HCT116 (cell line): ENCODE measurements at regions not wholly inside any gene's neighbourhood (a gene's known extent, or its start where the extent isn't known, plus 50 kb on each side); places are given as distances from the start of the nearest gene placed in this dataset.
"Not testable (repeated sequence)": the region's sequence is repeated elsewhere in the genome, so short reads cannot be mapped to it uniquely, and the experiment has no call there.

Experiments used
- ATAC-seq: fragments of 200-7000 bp; cut with Tn5 transposase; 2 replicates; pipeline ENCODE4 v1.9.1; 2020; ENCODE audit warnings: mild to moderate bottlenecking, moderate library complexity
- BruUV-seq: library from RNA; stranded (reverse); fragments of 400-500 nt; replicated peaks from 2 replicates; lab custom pipeline; 2021; lab: Mats Ljungman, UMichigan
- CTCF ChIA-PET: fragments of 300-600 bp; sonication (Branson Sonifier 250); formaldehyde crosslinking; loops from one replicate; lab custom pipeline; 2021; ENCODE audit warnings: antibody characterized with exemption; lab: Charles Lee
- POLR2A ChIA-PET: fragments of 300-600, 350-600 bp; sonication (Branson Sonifier 250); formaldehyde crosslinking; loops from one replicate; lab custom pipeline; 2021; ENCODE audit warnings: antibody characterized with exemption; lab: Charles Lee
- RAD21 ChIA-PET, 2 experiments: fragments of 300-600 bp; sonication (Branson Sonifier 250); formaldehyde crosslinking; loops; one replicate each; lab custom pipeline; 2023; ENCODE audit warnings: low total read pairs in 2 of 2; ENCODE audit not compliant: uncharacterized antibody in 2 of 2, unreplicated experiment in 2 of 2, low non-redundant PET in 1 of 2; lab: Charles Lee
- DNase-seq: peaks from one replicate; pipeline ENCODE4 v3.0.0-alpha.2; 2010; ENCODE audit warnings: low read depth, low spot score
- H2AFZ ChIP-seq: fragments of 200-600 bp; shearing (Covaris generic), sonication (generic); 2 replicates; pipeline ENCODE4 v1.6.1; 2017; ENCODE audit warnings: low read depth, mixed run types, mixed read lengths, antibody characterized with exemption, low read length; ENCODE audit not compliant: poor library complexity, severe bottlenecking
- H3K27ac ChIP-seq: 2 replicates; pipeline ENCODE4 v1.5.1; 2012; ENCODE audit warnings: low read depth, low read length
- H3K27me3 ChIP-seq: fragments of 200-600 bp; sonication (generic); 2 replicates; pipeline ENCODE4 v1.6.1; 2016; ENCODE audit warnings: mixed run types, low read length, mixed read lengths; ENCODE audit not compliant: insufficient read depth
- H3K36me3 ChIP-seq, 2 experiments: fragments of 200-500 bp in 1 of 2; fragments of 200-600 bp in 1 of 2; sonication (Bioruptor generic) in 1 of 2; sonication (generic) in 1 of 2; 2 replicates each; pipeline versions ENCODE4 v1.5.1 to v1.6.1; 2014 to 2016; ENCODE audit warnings: low read length in 2 of 2, inconsistent platforms in 1 of 2, mixed read lengths in 1 of 2, mixed run types in 1 of 2; ENCODE audit not compliant: insufficient read depth in 2 of 2, control insufficient read depth in 1 of 2
- H3K4me1 ChIP-seq, 2 experiments: fragments of 200-600 bp in 1 of 2; sonication (generic) in 1 of 2; 2 replicates each; pipeline versions ENCODE4 v1.5.1 to v1.6.1; 2012 to 2017; ENCODE audit warnings: low read length in 2 of 2, inconsistent platforms in 1 of 2, mild to moderate bottlenecking in 1 of 2, mixed read lengths in 1 of 2, mixed run types in 1 of 2, moderate library complexity in 1 of 2; ENCODE audit not compliant: insufficient read depth in 2 of 2, control insufficient read depth in 1 of 2
- H3K4me2 ChIP-seq: fragments of 200-600 bp; sonication (generic); 2 replicates; pipeline ENCODE4 v1.6.1; 2017; ENCODE audit warnings: mixed run types, low read length, mixed read lengths
- H3K4me3 ChIP-seq, 2 experiments: fragments of 200-600 bp in 1 of 2; sonication (generic) in 1 of 2; replicated peaks in 1 of 2; 2 replicates each; pipeline ENCODE4 v1.5.1; 2011 to 2016; ENCODE audit warnings: low read length in 2 of 2, control low read depth in 1 of 2, low read depth in 1 of 2, mild to moderate bottlenecking in 1 of 2, mixed read lengths in 1 of 2, mixed run types in 1 of 2
- H3K79me2 ChIP-seq: fragments of 200-600 bp; sonication (generic); 2 replicates; pipeline ENCODE4 v1.6.1; 2017; ENCODE audit warnings: mild to moderate bottlenecking, mixed run types, low read length, moderate library complexity, mixed read lengths; ENCODE audit not compliant: insufficient read depth
- H3K9ac ChIP-seq: fragments of 200-600 bp; sonication (generic); 2 replicates; pipeline ENCODE4 v1.6.1; 2016; ENCODE audit warnings: low read length, mixed read lengths
- H3K9me2 ChIP-seq: fragments of 200-600 bp; sonication (generic), shearing (Covaris generic); 2 replicates; pipeline ENCODE4 v1.6.1; 2017; ENCODE audit warnings: mixed run types, mild to moderate bottlenecking, moderate library complexity; ENCODE audit not compliant: insufficient read depth
- H3K9me3 ChIP-seq, 2 experiments: fragments of 200-500 bp in 1 of 2; fragments of 200-600 bp in 1 of 2; sonication (Bioruptor generic) in 1 of 2; sonication (generic) in 1 of 2; 2 replicates each; pipeline ENCODE4 v1.6.1; 2014 to 2017; ENCODE audit warnings: low read length in 2 of 2, mixed read lengths in 2 of 2, inconsistent platforms in 1 of 2, low read depth in 1 of 2, mild to moderate bottlenecking in 1 of 2, mixed run types in 1 of 2, moderate library complexity in 1 of 2; ENCODE audit not compliant: control insufficient read depth in 1 of 2, insufficient read depth in 1 of 2
- H4K20me1 ChIP-seq: fragments of 200-600 bp; sonication (generic), shearing (Covaris generic); 2 replicates; pipeline ENCODE4 v1.6.1; 2017; ENCODE audit warnings: mixed run types, mild to moderate bottlenecking, moderate library complexity; ENCODE audit not compliant: insufficient read depth
- CBX3 ChIP-seq: IDR thresholded peaks from 2 replicates; pipeline ENCODE4 v1.6.1; 2012; ENCODE audit warnings: low read depth
- CEBPB ChIP-seq: IDR thresholded peaks from 2 replicates; pipeline ENCODE4 v1.6.1; 2012; ENCODE audit warnings: low read depth
- EZH2 ChIP-seq: fragments of 200-600 bp; sonication (generic); IDR thresholded peaks from 2 replicates; pipeline ENCODE4 v1.6.1; 2017; ENCODE audit warnings: antibody characterized with exemption, mixed run types
- FOSL1 ChIP-seq: IDR thresholded peaks from 2 replicates; pipeline ENCODE4 v1.6.1; 2012; ENCODE audit warnings: low read depth
- JUND ChIP-seq: IDR thresholded peaks from 2 replicates; pipeline ENCODE4 v1.6.1; 2012
- POLR2A ChIP-seq: IDR thresholded peaks from 2 replicates; pipeline ENCODE4 v1.7.0; 2011; ENCODE audit warnings: borderline replicate concordance; ENCODE audit not compliant: insufficient read depth, insufficient read length; ENCODE audit errors: extremely low read depth
- POLR2AphosphoS5 ChIP-seq: IDR thresholded peaks from 2 replicates; pipeline ENCODE4 v1.6.1; 2011; ENCODE audit warnings: mild to moderate bottlenecking, low read depth, low read length, moderate library complexity
- RAD21 ChIP-seq: IDR thresholded peaks from 2 replicates; pipeline ENCODE4 v1.6.1; 2012; ENCODE audit warnings: low read depth, mild to moderate bottlenecking
- SP1 ChIP-seq: IDR thresholded peaks from 2 replicates; pipeline ENCODE4 v1.6.1; 2012; ENCODE audit warnings: low read depth
- SRF ChIP-seq: IDR thresholded peaks from 2 replicates; pipeline ENCODE4 v1.6.1; 2012; ENCODE audit warnings: low read depth
- TCF7L2 ChIP-seq: IDR thresholded peaks from 2 replicates; pipeline ENCODE4 v1.7.0; 2011; ENCODE audit warnings: borderline replicate concordance, inconsistent platforms; ENCODE audit not compliant: insufficient read depth, insufficient read length; ENCODE audit errors: extremely low read depth
- YY1 ChIP-seq: IDR thresholded peaks from 2 replicates; pipeline ENCODE4 v1.6.1; 2011; ENCODE audit warnings: low read length, low read depth, moderate library complexity, mild to moderate bottlenecking; ENCODE audit not compliant: insufficient replicate concordance; ENCODE audit errors: extremely low read depth
- ZFX ChIP-seq: fragments of 450-650 bp; IDR thresholded peaks from 2 replicates; pipeline ENCODE4 v1.6.1; 2017
- intact Hi-C: fragments of 100-400 bp; cut with micrococcal nuclease; formaldehyde crosslinking; loops from 2 replicates; pipeline ENCODE4 v1.10.0; 2022
- TF ChIP-seq, protein P1 (sequence below), 3 experiments: fragments of 200-600 bp in 1 of 3; sonication (generic) in 1 of 3; IDR thresholded peaks in 2 of 3; conservative IDR thresholded peaks in 1 of 3; 2 replicates each; pipeline ENCODE4 v1.5.1; 2012 to 2017; ENCODE audit warnings: low read depth in 2 of 3, low read length in 2 of 3, antibody characterized with exemption in 1 of 3, borderline replicate concordance in 1 of 3, control low read depth in 1 of 3, mild to moderate bottlenecking in 1 of 3, mixed read lengths in 1 of 3, mixed run types in 1 of 3, moderate library complexity in 1 of 3; ENCODE audit not compliant: insufficient read depth in 1 of 3
- TF ChIP-seq, protein P2 (sequence below): IDR thresholded peaks from 2 replicates; pipeline ENCODE4 v1.6.1; 2011; ENCODE audit warnings: mild to moderate bottlenecking, low read length, moderate library complexity; ENCODE audit not compliant: insufficient replicate concordance; ENCODE audit errors: extremely low read depth
- TF ChIP-seq, protein P3 (sequence below): IDR thresholded peaks from 2 replicates; pipeline ENCODE4 v1.6.1; 2012

DNA sequence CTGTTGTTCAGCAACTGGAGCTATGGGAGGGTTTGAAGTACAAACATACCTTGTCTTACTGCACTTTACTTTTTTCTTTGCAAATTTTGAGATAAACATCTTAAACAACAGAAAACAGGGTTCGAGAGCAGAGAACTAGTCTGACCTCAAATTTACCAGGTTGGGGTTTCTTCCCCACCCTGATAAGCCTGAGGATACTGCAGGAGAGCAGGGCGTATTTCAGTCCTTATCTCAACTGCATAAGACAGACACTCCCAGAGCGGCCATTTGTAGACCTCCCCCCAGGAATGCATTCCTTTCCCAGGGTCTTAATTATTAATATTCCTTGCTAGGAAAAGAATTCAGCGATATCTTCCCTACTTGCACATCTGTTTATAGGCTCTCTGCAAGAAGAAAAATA is 242.1 kb upstream of the DDHD1 start:
- intact Hi-C loops, RAD21 ChIA-PET, CTCF ChIA-PET: not testable (repeated sequence)

GRCh38 chr14:53391631-53392285 is 238.6 kb upstream of the DDHD1 start:
- POLR2A ChIA-PET = no interaction called here
- Histone ChIP-seq H2AFZ (peak overlapping the region; percentile 59), H3K36me3 (no peaks in the 10 kb centered on the region), H3K9me3 (peaks cover 0 to 7% of the 10 kb centered on the region in 2 experiments; a peak in 1 of 4 replicates), H3K4me2 (peak overlapping the region; percentile 70), H3K9ac (peak overlapping the region; percentile 34; the same call in 1 of the 2 replicates), H3K4me1 (peaks cover 27 to 46% of the 10 kb centered on the region in 2 experiments; a peak in 3 of 4 replicates)
- ATAC-seq (peak; percentile 89), DNase-seq (peak; percentile 88)
- TSS peak; percentile 59 for BruUV-seq
- RAD21 ChIA-PET = no interaction called here
- intact Hi-C loops = no loop called here
- TF ChIP-seq JUND (peak; percentile 55), POLR2AphosphoS5 (no peak), TCF7L2 (peak; percentile 95), EZH2 (no peak), CEBPB (peak; percentile 2; the same call in 1 of the 2 replicates), SRF (0 out of 2 replicates have a peak, but pooled peaks have one; percentile 15), ZFX (peak; percentile 30; the same call in 1 of the 2 replicates), POLR2A (no peak), YY1 (peak; percentile 23), FOSL1 (peak; percentile 55), CBX3 (no peak), SP1 (peak; percentile 61), RAD21 (peak; percentile 19; the same call in 1 of the 2 replicates)
- TF ChIP-seq, protein P1, sequence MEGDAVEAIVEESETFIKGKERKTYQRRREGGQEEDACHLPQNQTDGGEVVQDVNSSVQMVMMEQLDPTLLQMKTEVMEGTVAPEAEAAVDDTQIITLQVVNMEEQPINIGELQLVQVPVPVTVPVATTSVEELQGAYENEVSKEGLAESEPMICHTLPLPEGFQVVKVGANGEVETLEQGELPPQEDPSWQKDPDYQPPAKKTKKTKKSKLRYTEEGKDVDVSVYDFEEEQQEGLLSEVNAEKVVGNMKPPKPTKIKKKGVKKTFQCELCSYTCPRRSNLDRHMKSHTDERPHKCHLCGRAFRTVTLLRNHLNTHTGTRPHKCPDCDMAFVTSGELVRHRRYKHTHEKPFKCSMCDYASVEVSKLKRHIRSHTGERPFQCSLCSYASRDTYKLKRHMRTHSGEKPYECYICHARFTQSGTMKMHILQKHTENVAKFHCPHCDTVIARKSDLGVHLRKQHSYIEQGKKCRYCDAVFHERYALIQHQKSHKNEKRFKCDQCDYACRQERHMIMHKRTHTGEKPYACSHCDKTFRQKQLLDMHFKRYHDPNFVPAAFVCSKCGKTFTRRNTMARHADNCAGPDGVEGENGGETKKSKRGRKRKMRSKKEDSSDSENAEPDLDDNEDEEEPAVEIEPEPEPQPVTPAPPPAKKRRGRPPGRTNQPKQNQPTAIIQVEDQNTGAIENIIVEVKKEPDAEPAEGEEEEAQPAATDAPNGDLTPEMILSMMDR (IDR thresholded peaks at IDR 0.05 in 2 of 3, conservative IDR thresholded peaks at IDR 0.05 in 1 of 3; ENCODE audit: borderline replicate concordance in 1 of 3, insufficient read depth in 1 of 3, low read depth in 2 of 3, low read length in 2 of 3) = no peak
- TF ChIP-seq, protein P2, sequence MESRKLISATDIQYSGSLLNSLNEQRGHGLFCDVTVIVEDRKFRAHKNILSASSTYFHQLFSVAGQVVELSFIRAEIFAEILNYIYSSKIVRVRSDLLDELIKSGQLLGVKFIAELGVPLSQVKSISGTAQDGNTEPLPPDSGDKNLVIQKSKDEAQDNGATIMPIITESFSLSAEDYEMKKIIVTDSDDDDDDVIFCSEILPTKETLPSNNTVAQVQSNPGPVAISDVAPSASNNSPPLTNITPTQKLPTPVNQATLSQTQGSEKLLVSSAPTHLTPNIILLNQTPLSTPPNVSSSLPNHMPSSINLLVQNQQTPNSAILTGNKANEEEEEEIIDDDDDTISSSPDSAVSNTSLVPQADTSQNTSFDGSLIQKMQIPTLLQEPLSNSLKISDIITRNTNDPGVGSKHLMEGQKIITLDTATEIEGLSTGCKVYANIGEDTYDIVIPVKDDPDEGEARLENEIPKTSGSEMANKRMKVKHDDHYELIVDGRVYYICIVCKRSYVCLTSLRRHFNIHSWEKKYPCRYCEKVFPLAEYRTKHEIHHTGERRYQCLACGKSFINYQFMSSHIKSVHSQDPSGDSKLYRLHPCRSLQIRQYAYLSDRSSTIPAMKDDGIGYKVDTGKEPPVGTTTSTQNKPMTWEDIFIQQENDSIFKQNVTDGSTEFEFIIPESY = no peak
- TF ChIP-seq, protein P3, sequence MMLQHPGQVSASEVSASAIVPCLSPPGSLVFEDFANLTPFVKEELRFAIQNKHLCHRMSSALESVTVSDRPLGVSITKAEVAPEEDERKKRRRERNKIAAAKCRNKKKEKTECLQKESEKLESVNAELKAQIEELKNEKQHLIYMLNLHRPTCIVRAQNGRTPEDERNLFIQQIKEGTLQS = no peak
- TF ChIP-seq, all 23 proteins: peak for 9
- Histone ChIP-seq H3K9me2 (no peaks in the 10 kb centered on the region), H3K27me3 (no peaks in the 10 kb centered on the region), H3K79me2 (no peaks in the 10 kb centered on the region), H3K27ac (peak overlapping the region; percentile 62; the same call in 1 of the 2 replicates), H4K20me1 (no peaks in the 10 kb centered on the region), H3K4me3 (peak overlapping the region in 1 of 2 experiments; percentile 12; a peak in 2 of 4 replicates)
- CTCF ChIA-PET = interaction anchor here (0.6 to 0.9 kb wide), 2 partner anchors 96 to 187 kb away, joined by 3 read pairs; no protein-coding TSS in a partner anchor

More for the DNA sequence above, 242.1 kb upstream of the DDHD1 start:
- ATAC-seq, H3K36me3 ChIP-seq, H3K9ac ChIP-seq, H3K27me3 ChIP-seq, H3K4me3 ChIP-seq, H3K9me3 ChIP-seq, H3K27ac ChIP-seq, H2AFZ ChIP-seq, DNase-seq, H3K79me2 ChIP-seq, POLR2A ChIA-PET, H4K20me1 ChIP-seq, BruUV-seq, H3K9me2 ChIP-seq, H3K4me2 ChIP-seq: not testable (repeated sequence)
- TF ChIP-seq CBX3 = peak; percentile 50; the same call in 1 of the 2 replicates
- peaks cover 27 to 43% of the 10 kb centered on the region in 2 experiments; a peak in 3 of 4 replicates for H3K4me1 ChIP-seq
